GM11168 (cell line): ENCODE measurements at regions not wholly inside any gene's neighbourhood (a gene's known extent, or its start where the extent isn't known, plus 50 kb on each side); places are given as distances from the start of the nearest gene placed in this dataset.

Experiments used
- in situ Hi-C: fragments of 300-500 bp; cut with MboI; formaldehyde crosslinking; loops from one replicate; pipeline ENCODE4 v1.12.0; 2022; ENCODE audit warnings: low sequenced_read_pairs; ENCODE audit not compliant: unreplicated experiment

DNA sequence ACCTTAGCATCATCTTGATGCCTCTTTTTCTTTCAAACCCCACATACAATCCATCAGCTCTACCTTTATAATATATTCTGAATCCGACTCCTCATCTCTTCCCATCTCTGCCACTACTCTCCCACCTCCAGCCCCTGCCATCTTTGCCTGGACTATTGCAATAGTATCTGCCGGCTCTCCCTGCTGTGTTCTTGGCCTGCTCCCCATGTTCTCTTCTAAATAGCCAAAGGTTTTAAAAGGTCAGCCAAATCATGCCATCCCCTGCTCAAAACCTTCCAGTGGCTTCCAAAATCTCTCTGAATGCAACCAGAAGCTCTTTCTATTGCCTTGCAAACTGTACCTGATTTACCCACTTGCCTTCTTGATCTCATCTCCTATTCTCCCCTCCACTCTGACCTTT lies 266.0 kb downstream of the PTTG2 start:
- in situ Hi-C loops: no loop called here

DNA sequence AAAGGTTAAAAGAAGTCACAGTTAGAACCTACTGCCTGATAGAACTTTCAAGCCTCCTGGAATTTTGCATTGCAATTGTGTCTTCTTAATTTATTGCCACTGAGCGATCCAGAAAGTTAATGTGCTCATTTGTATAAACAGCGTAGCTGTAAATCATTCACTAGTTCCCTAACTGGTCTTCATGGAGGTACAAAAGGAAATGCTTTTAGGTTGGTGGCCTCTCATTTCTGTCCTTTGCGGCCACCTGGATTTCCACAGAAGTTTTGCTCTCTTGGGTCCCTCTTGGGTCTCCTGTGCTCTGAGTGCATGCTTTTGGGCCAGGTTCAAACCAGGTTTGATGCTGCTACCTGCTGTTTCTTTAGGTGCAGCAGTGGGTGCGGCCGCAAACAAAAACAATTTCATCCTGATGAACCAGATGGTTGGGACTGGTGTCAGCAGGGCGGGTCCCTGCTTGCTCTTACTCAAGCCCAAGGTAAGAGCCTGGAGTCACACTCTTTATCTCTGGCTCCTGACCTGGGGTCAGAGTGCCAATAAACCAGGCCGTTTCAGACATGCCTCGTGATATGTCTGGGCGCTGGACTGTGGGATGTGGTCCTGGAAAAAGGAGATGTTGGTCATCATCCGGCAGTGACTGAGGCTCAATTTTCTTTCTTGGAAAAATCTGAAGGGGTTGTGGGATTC lies 270.1 kb downstream of the PTTG2 start:
- in situ Hi-C loops: no loop called here

DNA sequence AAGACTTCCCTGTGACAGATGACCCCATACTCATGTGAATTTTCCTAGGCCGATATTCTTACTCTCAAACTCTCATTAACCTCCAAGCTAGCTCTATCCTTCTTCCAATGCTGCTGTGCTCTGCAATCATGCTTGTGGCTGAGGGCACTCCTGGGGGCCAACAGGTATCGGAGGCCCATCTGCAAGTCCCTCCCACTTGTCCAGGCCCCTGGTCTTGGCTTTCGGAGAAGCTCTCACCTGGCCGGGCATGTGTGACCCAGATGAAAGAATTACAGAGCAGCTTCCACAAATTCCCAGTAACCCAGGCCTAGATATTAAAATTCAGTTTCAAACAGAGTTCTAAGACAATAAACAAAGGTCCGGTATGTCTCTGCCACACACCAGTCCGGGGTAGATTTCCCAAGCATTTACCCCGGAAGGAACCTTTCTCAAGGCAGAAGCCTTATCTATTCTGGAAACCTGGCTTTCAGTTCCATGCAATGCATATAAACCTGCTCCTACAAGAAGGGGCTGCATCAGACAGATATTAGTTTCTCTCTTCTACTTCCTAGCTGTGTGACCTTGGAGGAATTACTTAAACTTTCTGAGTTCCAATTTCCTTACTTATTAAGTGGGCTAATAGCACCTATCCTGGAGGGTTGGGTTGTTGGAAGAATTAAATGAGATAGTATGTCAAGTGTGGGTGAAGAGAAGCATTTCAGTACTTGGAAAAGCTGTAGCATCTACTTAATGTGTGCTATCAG lies 270.8 kb downstream of the PTTG2 start:
- in situ Hi-C loops: no loop called here

DNA sequence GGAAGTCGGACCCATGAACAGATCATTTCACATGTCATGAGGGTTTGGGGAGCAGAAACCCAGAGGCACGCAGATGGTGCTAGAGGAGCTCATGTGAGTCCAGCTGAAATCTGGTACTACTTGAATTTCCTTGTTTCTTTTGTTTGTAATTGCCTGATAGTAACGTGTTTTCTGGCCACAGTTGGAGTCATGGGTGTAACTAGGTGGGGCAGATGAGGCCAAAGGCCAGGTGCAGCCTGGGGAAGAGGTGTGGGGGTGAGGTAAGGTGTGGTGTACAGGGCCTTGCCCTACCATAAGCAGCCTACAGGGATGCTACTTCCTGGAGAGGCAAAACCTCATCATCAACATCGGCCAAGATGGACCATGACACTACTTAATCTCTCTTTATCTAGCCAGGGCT lies 271.4 kb downstream of the PTTG2 start:
- in situ Hi-C loops: no loop called here

DNA sequence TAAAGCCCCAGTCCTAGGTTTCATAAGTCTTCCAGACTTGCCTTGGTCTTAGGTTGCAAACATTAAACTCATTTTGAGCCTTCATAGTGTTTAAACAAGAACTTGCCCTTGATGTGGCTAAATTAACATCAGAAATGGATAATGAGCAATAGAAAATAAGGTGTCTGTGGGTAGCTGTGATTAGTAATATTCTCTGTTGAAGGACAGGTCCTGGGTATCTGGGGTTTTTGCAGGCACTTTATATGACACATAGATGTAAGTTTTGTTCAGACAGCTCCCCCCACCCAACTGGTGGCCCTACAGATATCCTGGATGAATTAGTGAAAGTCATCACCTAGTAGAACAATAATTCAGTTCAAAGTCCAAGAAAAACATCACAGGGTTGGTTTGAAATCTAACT lies 272.5 kb downstream of the PTTG2 start:
- in situ Hi-C loops: no loop called here

DNA sequence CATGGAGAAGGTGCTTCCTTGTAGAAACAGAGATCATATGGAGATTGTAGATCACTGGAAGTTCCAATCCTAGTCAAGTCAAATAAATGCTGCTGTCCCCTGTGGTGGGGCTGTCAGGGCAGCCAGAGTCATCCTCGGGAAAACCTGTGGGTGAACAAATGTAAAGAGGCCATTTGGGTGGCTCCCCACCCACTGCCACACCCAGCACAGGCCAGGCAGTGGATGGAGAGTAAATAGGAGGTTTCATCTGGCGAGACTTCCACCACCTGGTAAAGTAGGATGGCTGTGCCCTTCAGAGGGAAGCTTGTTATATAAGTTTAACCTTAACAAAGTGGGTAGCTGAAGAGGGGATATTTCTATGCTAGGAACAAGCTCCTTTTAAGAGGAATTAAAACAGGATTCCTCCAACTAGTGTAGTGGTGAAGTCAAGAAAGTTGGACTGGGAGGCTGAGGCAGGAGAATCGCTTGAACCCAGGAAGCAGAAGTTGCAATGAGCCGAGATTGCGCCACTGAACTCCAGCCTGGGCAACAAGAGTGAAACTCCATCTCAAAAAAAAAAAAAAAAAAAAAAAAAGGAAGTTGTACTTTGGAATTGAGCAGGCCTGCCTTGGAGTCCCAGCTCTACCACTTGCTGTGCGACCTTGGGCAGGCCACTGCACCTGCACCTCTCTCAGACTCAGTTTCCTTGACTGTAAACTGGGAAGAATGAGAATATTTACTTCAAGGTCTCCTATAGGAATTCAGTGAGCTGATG lies 273.7 kb downstream of the PTTG2 start:
- in situ Hi-C loops: no loop called here

DNA sequence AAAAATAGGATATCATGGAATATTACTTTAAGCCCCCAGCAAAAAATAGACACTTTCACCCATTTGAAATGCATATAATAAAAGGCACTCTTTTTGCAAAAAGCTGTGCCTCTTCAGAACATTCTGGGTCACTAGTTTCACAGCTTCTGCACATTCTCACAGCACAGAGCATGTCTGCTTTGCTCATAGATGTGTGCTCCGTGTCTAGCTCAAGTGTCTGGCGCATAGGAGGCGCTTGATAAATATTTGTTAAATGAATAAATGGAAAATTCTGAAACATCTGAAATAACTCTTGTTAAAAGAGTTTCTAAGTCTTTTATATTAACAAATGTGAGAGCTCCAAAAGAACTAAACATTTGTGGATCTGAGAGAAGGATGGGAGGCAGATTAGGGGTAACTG lies 275.2 kb downstream of the PTTG2 start:
- in situ Hi-C loops: no loop called here

DNA sequence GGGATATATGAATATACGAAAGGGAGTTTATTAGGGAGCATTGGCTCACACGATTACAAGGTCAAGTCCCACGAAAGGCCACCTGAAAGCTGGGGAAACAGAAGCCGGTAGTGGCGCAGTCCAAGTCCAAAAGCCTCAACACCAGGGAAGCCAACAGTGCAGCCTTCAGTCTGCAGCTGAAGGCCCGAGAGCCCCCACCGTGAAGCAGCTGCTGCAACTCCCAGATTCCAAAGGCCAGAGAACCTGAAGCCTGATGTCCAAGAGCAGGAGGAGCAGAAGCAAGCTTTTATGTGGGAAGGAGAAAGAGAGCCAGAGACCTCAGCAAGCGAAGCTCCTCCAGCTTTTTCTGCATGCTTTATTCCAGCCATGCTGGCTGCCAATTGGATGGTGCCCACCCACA lies 275.8 kb downstream of the PTTG2 start:
- in situ Hi-C loops: no loop called here

DNA sequence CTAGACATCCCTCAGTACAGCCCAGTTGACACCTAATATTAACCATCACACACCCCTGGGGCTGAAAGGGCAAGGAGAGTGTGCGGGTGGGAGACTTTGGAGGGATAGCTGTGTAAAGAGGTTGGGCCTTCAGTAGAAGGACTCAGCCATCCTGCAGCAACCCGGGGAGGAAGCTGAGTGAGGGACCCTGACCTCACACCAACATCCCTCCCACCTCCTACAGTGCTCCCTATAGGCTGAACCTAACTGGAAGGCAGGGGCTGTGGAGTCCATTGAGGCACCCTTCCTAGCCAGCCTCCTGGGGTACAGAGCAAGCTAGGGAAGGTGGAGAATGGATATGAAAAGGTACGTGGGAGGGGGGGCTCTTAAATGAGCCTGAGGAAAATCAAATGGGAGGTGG lies 276.3 kb downstream of the PTTG2 start:
- in situ Hi-C loops: no loop called here

DNA sequence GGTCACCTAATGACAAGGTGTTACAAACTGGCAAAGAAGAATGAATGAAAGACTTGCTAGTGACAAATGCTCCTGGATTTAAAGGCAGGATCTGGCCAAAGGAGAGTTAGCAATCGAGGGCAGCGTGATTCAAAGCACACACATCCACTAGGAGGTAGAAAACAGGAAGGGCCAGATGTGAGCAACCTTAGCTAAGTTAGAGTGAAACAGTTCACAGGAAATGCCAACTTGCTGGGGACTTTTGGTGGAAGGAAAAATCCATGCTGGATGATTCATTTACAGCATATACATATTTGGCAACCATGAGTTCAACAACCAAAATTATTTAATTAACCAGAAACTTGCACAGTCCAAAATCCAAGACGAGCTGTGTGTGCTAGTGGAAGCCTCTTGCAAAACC lies 276.9 kb downstream of the PTTG2 start:
- in situ Hi-C loops: no loop called here

DNA sequence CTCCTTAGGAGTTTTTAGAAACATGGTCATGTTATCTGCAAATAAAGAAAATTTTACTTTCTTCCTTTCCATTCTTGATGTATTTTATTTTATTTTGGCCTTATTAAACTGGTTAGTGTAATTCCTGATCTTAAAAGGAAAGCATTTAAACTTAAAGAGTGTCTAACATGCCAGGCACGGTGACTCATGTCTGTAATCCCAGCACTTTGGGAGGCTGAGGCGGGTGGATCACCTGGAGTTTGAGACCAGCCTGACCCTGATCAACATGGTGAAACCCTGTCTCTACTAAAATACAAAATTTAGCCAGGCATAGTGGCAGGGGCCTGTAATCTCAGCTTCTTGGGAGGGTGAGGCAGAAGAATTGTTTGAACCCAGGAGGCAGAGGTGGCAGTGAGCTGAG lies 281.3 kb downstream of the PTTG2 start:
- in situ Hi-C loops: no loop called here

DNA sequence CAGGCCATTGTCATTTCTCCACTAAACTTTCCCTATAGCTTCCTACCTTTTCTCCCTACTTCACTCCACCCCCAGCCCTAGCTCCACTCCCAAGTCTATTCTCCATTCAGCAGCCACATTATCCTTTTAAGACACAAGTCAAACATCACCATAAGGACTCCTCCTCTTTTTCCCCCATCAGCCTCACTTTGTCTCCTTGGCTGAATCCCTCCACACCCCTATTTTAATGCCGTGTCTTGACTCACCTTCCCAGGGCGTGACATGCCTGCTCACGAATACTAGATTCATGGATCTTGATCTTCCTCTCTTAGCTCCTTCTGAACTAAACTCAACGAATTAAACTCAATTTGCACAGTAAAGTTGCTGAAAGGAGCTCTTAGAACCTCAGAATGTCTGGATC lies 281.9 kb downstream of the PTTG2 start:
- in situ Hi-C loops: no loop called here

DNA sequence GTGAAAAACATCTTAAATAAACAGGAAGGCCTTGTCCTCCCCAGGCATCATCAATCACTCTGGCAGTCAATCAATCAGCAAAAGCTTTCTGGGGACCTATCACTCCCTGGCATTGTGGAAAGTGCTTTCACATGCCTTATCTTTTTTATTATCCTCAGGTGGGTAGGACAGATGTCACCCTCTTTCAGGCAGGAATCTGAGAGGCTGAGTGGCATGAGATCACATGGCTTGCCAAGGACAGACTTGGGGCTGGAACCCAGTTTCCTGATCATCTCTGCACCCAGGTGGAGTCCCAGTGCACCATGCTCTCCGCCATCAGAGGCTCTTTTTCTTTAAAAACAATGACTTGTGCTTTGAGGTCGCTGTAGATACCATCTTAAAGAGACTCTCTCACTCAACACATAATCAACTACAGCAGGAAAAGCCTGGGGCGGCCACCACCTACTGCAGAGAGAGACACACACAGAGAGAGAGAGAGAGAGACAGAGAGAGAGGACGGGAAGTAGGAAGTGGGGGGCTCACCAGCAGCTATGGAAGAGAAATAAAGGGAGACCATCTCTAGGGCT lies 282.7 kb downstream of the PTTG2 start:
- in situ Hi-C loops: no loop called here

DNA sequence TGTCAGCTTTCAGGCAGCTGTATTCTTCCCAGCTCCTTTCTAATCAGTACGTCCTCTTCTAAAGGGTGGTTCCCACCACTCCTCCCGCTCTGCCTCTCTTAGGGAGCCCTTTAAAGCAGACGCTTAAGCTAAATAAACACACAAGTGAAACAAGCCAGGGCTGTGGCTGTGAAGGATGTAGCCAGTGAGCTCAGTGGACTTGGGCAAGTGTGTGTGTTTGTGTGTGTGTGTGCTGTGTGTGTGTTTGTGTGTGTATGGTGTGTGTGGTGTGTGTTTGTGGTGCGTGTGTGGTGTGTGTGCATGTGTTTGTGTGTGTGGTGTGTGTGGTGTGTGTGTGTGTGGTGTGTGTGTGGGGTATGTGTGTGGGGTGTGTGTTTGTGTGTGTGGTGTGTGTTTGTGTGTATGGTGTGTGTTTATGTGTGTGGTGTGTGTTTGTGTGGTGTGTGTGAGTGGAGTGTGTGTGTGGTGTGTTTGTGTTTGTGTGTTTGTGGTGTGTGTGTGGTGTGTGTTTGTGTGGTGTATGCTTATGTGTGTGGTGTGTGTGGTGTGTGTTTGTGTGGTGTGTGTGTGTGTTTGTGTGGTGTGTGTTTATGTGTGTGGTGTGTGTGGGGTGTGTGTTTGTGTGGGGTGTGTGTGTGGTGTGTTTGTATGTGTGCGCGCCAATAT lies 283.3 kb downstream of the PTTG2 start:
- in situ Hi-C loops: no loop called here

DNA sequence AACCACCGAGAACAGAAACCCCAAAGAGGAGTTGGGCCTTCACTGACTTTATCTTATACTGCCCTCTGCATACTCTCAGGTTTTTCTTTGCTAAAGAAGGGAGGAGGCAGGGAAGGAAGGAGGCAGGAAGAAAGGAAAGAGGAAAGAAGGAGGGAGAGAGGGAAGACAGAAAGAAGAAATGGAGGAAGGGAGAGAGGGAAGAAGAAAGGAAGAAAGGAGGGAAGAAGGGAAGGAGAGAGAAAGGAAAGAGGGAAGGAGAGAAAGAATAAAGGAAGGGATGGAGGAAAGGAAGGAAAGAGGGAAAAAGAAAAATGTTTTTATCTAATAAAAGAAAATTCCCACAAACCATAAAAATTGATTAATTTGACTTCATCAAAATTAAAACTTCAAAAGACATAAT lies 294.6 kb downstream of the PTTG2 start:
- in situ Hi-C loops: no loop called here

DNA sequence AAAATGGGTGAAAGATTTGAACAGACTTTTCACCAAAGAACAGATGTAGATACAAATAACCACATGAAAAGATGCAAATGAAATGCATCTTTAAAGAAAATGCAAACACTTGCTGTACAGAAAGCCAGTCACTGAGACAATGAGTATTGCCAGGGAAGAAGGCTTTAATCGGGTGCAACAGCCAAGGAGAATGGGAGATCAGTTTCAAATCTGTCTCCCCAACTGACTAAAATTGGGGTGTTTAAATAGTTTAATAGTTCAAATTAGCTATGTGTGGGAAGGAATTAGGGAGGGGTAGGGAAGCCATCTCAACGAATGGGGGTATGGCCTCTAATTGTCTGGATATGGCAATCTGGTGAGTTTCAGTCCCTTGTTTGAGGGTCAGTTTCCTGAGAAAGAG lies 295.4 kb downstream of the PTTG2 start:
- in situ Hi-C loops: no loop called here

DNA sequence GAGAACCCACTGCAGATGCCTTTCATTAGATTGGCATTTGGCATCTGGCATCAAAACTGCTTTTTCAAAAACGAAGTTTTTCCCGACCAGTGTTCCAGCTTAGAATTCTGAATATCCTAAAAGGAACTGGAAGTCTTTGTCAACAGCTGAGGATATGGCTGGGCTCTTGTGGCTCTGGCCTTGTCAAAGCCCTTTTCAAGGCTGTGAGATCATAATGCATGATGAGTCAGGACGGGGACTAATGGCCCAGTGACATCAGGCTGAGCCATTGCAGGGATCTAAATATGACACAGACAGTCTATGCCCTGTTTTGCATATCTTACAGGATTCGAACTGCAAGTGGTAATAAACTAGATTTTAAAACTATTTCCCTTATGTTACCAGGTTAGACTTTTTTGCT lies 306.4 kb downstream of the PTTG2 start:
- in situ Hi-C loops: no loop called here

DNA sequence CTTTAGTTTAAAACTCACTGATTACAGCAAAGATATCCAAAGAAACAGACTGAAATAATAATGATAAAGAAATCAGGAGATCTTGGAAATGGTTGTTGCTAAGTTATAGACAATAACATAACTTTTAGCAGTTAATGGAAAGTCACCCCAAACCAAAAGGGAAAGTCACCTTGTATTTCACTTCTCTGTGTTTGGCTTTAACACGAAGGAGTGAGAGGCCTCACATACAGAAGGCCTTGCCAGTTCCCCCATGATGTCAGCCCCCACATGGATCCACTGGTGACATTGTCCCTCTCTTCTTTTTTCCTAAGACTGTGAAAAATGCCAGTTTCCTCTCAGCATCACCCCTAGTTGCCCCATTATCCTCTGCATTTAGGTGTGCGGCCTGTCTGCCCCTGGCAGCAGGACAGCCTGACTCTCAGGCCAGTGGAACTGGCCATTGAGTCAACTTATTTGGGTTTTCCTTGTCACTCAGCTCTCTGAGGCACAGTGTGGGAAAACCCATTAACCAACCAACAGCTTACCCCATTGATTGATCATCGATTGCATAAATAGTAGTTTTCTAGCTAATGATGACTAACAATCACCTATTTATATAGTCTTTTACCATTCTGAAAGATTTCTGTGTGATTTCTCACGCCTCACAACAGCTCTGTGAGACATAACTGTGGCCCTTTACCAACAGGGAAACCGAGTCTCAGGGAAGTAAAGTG lies 308.1 kb downstream of the PTTG2 start:
- in situ Hi-C loops: no loop called here

DNA sequence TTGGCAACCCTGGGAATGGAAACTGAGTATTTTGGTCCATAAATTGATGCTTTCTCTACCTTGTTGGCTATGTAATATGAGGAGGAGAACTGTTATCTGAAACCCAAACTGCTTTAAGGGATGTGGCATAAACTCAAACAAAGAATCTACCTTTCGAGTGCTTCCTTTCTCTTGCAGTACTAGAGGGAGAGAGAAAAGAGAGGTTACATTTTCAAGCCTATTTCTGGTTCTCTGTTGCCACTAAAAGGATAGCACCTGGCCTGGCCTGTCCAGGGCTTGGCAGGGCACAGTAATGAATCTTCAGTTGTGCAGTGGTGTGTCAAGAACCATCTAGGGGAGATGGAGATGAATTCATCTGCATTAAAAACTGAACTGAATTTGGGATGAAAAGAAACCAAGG lies 308.6 kb downstream of the PTTG2 start:
- in situ Hi-C loops: no loop called here

DNA sequence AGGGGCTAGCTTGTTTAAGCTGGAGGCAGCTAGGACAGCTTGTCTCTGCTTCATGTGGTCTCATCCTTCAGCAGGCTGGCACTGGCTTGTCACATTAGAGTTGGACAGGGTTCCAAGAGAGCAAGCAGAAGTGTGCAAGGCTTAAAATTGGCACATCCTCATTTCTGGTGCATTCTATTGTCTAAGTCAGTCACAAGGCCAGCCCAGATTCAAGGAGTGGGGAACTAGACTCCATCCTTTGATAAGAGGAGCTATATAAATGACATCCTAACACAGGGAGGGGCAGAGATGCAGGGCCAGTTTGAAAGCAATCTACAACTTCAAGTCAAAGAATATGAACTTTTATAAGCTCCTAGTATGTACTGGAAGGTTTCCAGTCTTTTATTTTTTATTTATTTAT lies 313.2 kb downstream of the PTTG2 start:
- in situ Hi-C loops: no loop called here
